Stomach smooth muscle (tissue), 2 donors: ENCODE measurements at regions not wholly inside any gene's neighbourhood (a gene's known extent, or its start where the extent isn't known, plus 50 kb on each side); places are given as distances from the start of the nearest gene placed in this dataset.

Experiments used
- H3K27ac ChIP-seq: one replicate; pipeline ENCODE4 v1.7.0; 2013; ENCODE audit warnings: mild to moderate bottlenecking, low read length, inconsistent platforms
- H3K27me3 ChIP-seq, 2 donors: one replicate each; pipeline ENCODE4 v1.7.0; 2013; ENCODE audit warnings: low read length in 2 of 2; ENCODE audit not compliant: insufficient read depth in 2 of 2, control insufficient read depth in 1 of 2
- H3K36me3 ChIP-seq, 2 donors: one replicate each; pipeline ENCODE4 v1.7.0; 2013; ENCODE audit warnings: low read length in 2 of 2; ENCODE audit not compliant: control insufficient read depth in 2 of 2, insufficient read depth in 2 of 2
- H3K4me1 ChIP-seq: one replicate; pipeline ENCODE4 v1.7.0; 2013; ENCODE audit warnings: low read length; ENCODE audit not compliant: control insufficient read depth, insufficient read depth
- H3K4me3 ChIP-seq, 2 donors: one replicate each; pipeline ENCODE4 v1.7.0; 2013; ENCODE audit warnings: low read length in 2 of 2
- H3K9ac ChIP-seq, 2 donors: one replicate each; pipeline ENCODE4 v1.7.0; 2013; ENCODE audit warnings: low read length in 2 of 2, mild to moderate bottlenecking in 1 of 2
- H3K9me3 ChIP-seq, 2 donors: one replicate each; pipeline ENCODE4 v1.7.0; 2013; ENCODE audit warnings: low read length in 2 of 2; ENCODE audit not compliant: control insufficient read depth in 2 of 2
- donor health status: healthy.
- donor health status: Pancreatic carcinoma.

GRCh38 chr9:13732290-13732689, 452.8 kb upstream of the MPDZ start:
- Histone ChIP-seq H3K36me3 (no peaks in the 10 kb centered on the region), H3K27ac (no peak overlapping the region), H3K4me3 (no peak overlapping the region)

GRCh38 chr9:13731637-13732036, 452.1 kb upstream of the MPDZ start:
- Histone ChIP-seq H3K36me3 (no peaks in the 10 kb centered on the region), H3K27ac (no peak overlapping the region), H3K9ac (no peak overlapping the region), H3K27me3 (no peaks in the 10 kb centered on the region), H3K4me1 (no peaks in the 10 kb centered on the region), H3K9me3 (no peaks in the 10 kb centered on the region), H3K4me3 (no peak overlapping the region)

More at GRCh38 chr9:13732290-13732689, 452.8 kb upstream of the MPDZ start:
- Histone ChIP-seq H3K4me1 (no peaks in the 10 kb centered on the region), H3K9me3 (no peaks in the 10 kb centered on the region), H3K9ac (no peak overlapping the region), H3K27me3 (no peaks in the 10 kb centered on the region)

- no peak overlapping the region for H3K27ac ChIP-seq
- no peaks in the 10 kb centered on the region for H3K4me1 ChIP-seq
Measured at GRCh38 chr9:13729955-13730354, 450.5 kb upstream of the MPDZ start.

GRCh38 chr9:13728917-13729811, 449.7 kb upstream of the MPDZ start:
- no peak overlapping the region for H3K9ac ChIP-seq
- H3K27me3 ChIP-seq, result no peaks in the 10 kb centered on the region
- no peak overlapping the region for H3K27ac ChIP-seq
- no peak overlapping the region for H3K4me3 ChIP-seq
- no peaks in the 10 kb centered on the region for H3K36me3 ChIP-seq
- no peaks in the 10 kb centered on the region for H3K9me3 ChIP-seq
- no peaks in the 10 kb centered on the region for H3K4me1 ChIP-seq

More at GRCh38 chr9:13729955-13730354, 450.5 kb upstream of the MPDZ start:
- Histone ChIP-seq H3K9me3 (no peaks in the 10 kb centered on the region), H3K36me3 (no peaks in the 10 kb centered on the region), H3K4me3 (no peak overlapping the region), H3K9ac (no peak overlapping the region), H3K27me3 (no peaks in the 10 kb centered on the region)

GRCh38 chr9:13728131-13728530, 448.6 kb upstream of the MPDZ start:
- Histone ChIP-seq H3K36me3 (no peaks in the 10 kb centered on the region), H3K4me3 (no peak overlapping the region), H3K9me3 (no peaks in the 10 kb centered on the region), H3K27me3 (no peaks in the 10 kb centered on the region), H3K9ac (no peak overlapping the region), H3K4me1 (no peaks in the 10 kb centered on the region), H3K27ac (no peak overlapping the region)

GRCh38 chr9:13726746-13727145, 447.3 kb upstream of the MPDZ start:
- H3K9me3 ChIP-seq, result no peaks in the 10 kb centered on the region
- no peak overlapping the region for H3K9ac ChIP-seq
- no peaks in the 10 kb centered on the region for H3K36me3 ChIP-seq
- no peaks in the 10 kb centered on the region for H3K4me1 ChIP-seq
- H3K27ac ChIP-seq, result no peak overlapping the region
- no peaks in the 10 kb centered on the region for H3K27me3 ChIP-seq
- H3K4me3 ChIP-seq, result no peak overlapping the region

- no peaks in the 10 kb centered on the region for H3K4me1 ChIP-seq
- H3K9me3 ChIP-seq, result no peaks in the 10 kb centered on the region
- no peak overlapping the region for H3K27ac ChIP-seq
- no peaks in the 10 kb centered on the region for H3K27me3 ChIP-seq
- no peak overlapping the region for H3K4me3 ChIP-seq
- H3K36me3 ChIP-seq, result no peaks in the 10 kb centered on the region
- no peak overlapping the region for H3K9ac ChIP-seq
Measured at GRCh38 chr9:13725516-13725915, 446.0 kb upstream of the MPDZ start.

- Histone ChIP-seq H3K27me3 (no peaks in the 10 kb centered on the region), H3K9ac (no peak overlapping the region), H3K36me3 (no peaks in the 10 kb centered on the region), H3K4me1 (peaks cover 9% of the 10 kb centered on the region), H3K4me3 (no peak overlapping the region), H3K9me3 (no peaks in the 10 kb centered on the region), H3K27ac (no peak overlapping the region)
Measured at GRCh38 chr9:13721481-13722235, 442.2 kb upstream of the MPDZ start.

GRCh38 chr9:13719981-13720676, 440.6 kb upstream of the MPDZ start:
- peaks cover 9% of the 10 kb centered on the region for H3K4me1 ChIP-seq
- H3K36me3 ChIP-seq, result no peaks in the 10 kb centered on the region
- H3K27ac ChIP-seq, result no peak overlapping the region
- no peaks in the 10 kb centered on the region for H3K27me3 ChIP-seq
- H3K4me3 ChIP-seq, result no peak overlapping the region
- H3K9ac ChIP-seq, result no peak overlapping the region
- H3K9me3 ChIP-seq, result no peaks in the 10 kb centered on the region

GRCh38 chr9:13719446-13719845, 440.0 kb upstream of the MPDZ start:
- H3K27ac ChIP-seq, result no peak overlapping the region
- H3K4me3 ChIP-seq, result no peak overlapping the region
- H3K9ac ChIP-seq, result no peak overlapping the region
- no peaks in the 10 kb centered on the region for H3K9me3 ChIP-seq
- no peaks in the 10 kb centered on the region for H3K27me3 ChIP-seq
- peaks cover 9% of the 10 kb centered on the region for H3K4me1 ChIP-seq
- H3K36me3 ChIP-seq, result no peaks in the 10 kb centered on the region
